DND-41 (cell line): ENCODE measurements at regions not wholly inside any gene's neighbourhood (a gene's known extent, or its start where the extent isn't known, plus 50 kb on each side); places are given as distances from the start of the nearest gene placed in this dataset.

Source experiments
- CTCF ChIP-seq: IDR thresholded peaks from 2 replicates; pipeline ENCODE4 v1.5.1; 2012; ENCODE audit warnings: borderline replicate concordance, low read length, moderate library complexity, mild to moderate bottlenecking; ENCODE audit not compliant: poor library complexity, severe bottlenecking; ENCODE audit errors: extremely low read depth
- EZH2 ChIP-seq: IDR thresholded peaks from 3 replicates; pipeline ENCODE4 v1.6.1; 2012; ENCODE audit warnings: borderline replicate concordance, low read depth, mild to moderate bottlenecking, moderate library complexity, low read length, inconsistent platforms; ENCODE audit not compliant: severe bottlenecking

- no peak for TF ChIP-seq EZH2
- no peak for TF ChIP-seq CTCF
Observed at GRCh38 chr13:112187527-112188297, 120.8 kb downstream of the SOX1 start.
